Body of pancreas (tissue), 4 donors: ENCODE measurements at regions not wholly inside any gene's neighbourhood (a gene's known extent, or its start where the extent isn't known, plus 50 kb on each side); places are given as distances from the start of the nearest gene placed in this dataset.

ENCODE experiments used
- ATAC-seq: fragments of 150-250 bp; one replicate; pipeline ENCODE4 v1.9.1; 2016
- DNase-seq, 4 donors: peaks; one replicate each; pipeline ENCODE4 v3.0.0-alpha.2; 2019
- H3K27ac ChIP-seq, 4 donors: fragments of 200-600 bp; sonication (generic); 1 replicate in 3 of 4; 2 replicates in 1 of 4; pipeline versions ENCODE4 v1.5.1 to v1.6.1; 2016 to 2019; ENCODE audit warnings: mild to moderate bottlenecking in 1 of 4, mixed read lengths in 1 of 4, moderate library complexity in 1 of 4
- H3K27me3 ChIP-seq, 2 donors: fragments of 200-600 bp; sonication (generic); one replicate each; pipeline ENCODE4 v1.6.0; 2016; ENCODE audit warnings: mild to moderate bottlenecking in 1 of 2
- H3K36me3 ChIP-seq, 2 donors: fragments of 200-600 bp; sonication (generic); replicated peaks in 1 of 2; 2 replicates each; pipeline ENCODE4 v1.5.1; 2016; ENCODE audit warnings: low read depth in 2 of 2; ENCODE audit not compliant: insufficient read depth in 1 of 2
- H3K4me1 ChIP-seq: fragments of 200-600 bp; sonication (generic); one replicate; pipeline ENCODE4 v1.6.0; 2016
- H3K4me3 ChIP-seq, 2 donors: fragments of 200-600 bp; sonication (generic); 1 replicate in 1 of 2; 2 replicates in 1 of 2; pipeline ENCODE4 v1.5.1; 2016 to 2019
- H3K9me3 ChIP-seq, 3 donors: fragments of 200-600 bp; sonication (generic); 1 replicate in 2 of 3; 2 replicates in 1 of 3; pipeline ENCODE4 v1.5.1; 2016
- CTCF ChIP-seq, 7 experiments: fragments of 450-650 bp in 4 of 7; fragments of 200-600 bp in 3 of 7; sonication (generic) in 3 of 7; IDR thresholded peaks; one replicate each; pipeline ENCODE4 v1.5.1; 2016 to 2019; ENCODE audit warnings: antibody characterized with exemption in 7 of 7
- POLR2A ChIP-seq, 3 donors: fragments of 450-650 bp; IDR thresholded peaks; one replicate each; pipeline ENCODE4 v1.6.1; 2016; ENCODE audit warnings: antibody characterized with exemption in 3 of 3, mild to moderate bottlenecking in 2 of 3
- WGBS, 2 donors: methylation state at CpG; one replicate each; pipeline ENCODE4 v1.1.5; 2017; 5-methylcytosine and 5-hydroxymethylcytosine counted together
- intact Hi-C: fragments of 100-400 bp; cut with DNase I; formaldehyde crosslinking; loops from one replicate; pipeline ENCODE4 v1.15.1; 2023

- Histone ChIP-seq H3K9me3 (no peaks in the 10 kb centered on the region), H3K4me3 (no peak overlapping the region), H3K36me3 (no peaks in the 10 kb centered on the region), H3K4me1 (no peaks in the 10 kb centered on the region), H3K27me3 (no peaks in the 10 kb centered on the region), H3K27ac (no peak overlapping the region)
- intact Hi-C loops: no loop called here
- 79 to 85% methylated on average over 5 of the region's 5 CpGs for WGBS, 2 donors
- DNase-seq (no peak), ATAC-seq (no peak)
- TF ChIP-seq POLR2A (IDR thresholded peaks at IDR 0.05) (no peak), CTCF (IDR thresholded peaks at IDR 0.05) (no peak)
These were observed 175.6 kb downstream of the EN1 start for GRCh38 chr2:118671701-118672454.

GRCh38 chr2:118670838-118671237, 176.6 kb downstream of the EN1 start:
- H3K9me3 ChIP-seq: no peaks in the 10 kb centered on the region
- TF ChIP-seq CTCF (IDR thresholded peaks at IDR 0.05) (no peak), POLR2A (IDR thresholded peaks at IDR 0.05) (no peak)
- intact Hi-C loops: no loop called here
- no peaks in the 10 kb centered on the region for H3K27me3 ChIP-seq
- H3K36me3 ChIP-seq: no peaks in the 10 kb centered on the region
- no peak for ATAC-seq
- no peak overlapping the region for H3K27ac ChIP-seq
- WGBS, 2 donors: 68 to 69% methylated on average over 6 of the region's 6 CpGs
- DNase-seq: peak in 1 of 4 donors; percentile 19
- no peak overlapping the region for H3K4me3 ChIP-seq
- no peaks in the 10 kb centered on the region for H3K4me1 ChIP-seq

GRCh38 chr2:118670276-118670675, 177.2 kb downstream of the EN1 start:
- ATAC-seq: no peak
- Histone ChIP-seq H3K27ac (no peak overlapping the region), H3K36me3 (no peaks in the 10 kb centered on the region), H3K9me3 (no peaks in the 10 kb centered on the region), H3K4me3 (no peak overlapping the region), H3K27me3 (no peaks in the 10 kb centered on the region), H3K4me1 (no peaks in the 10 kb centered on the region)
- DNase-seq: no peak
- 73 to 78% methylated on average over 2 of the region's 2 CpGs for WGBS, 2 donors
- TF ChIP-seq CTCF (IDR thresholded peaks at IDR 0.05) (no peak), POLR2A (IDR thresholded peaks at IDR 0.05) (no peak)
- intact Hi-C loops: no loop called here

GRCh38 chr2:118669654-118670053, 177.8 kb downstream of the EN1 start:
- Histone ChIP-seq H3K27me3 (no peaks in the 10 kb centered on the region), H3K27ac (no peak overlapping the region), H3K4me3 (no peak overlapping the region), H3K4me1 (no peaks in the 10 kb centered on the region), H3K9me3 (no peaks in the 10 kb centered on the region), H3K36me3 (no peaks in the 10 kb centered on the region)
- ATAC-seq (no peak), DNase-seq (no peak)
- intact Hi-C loops: no loop called here
- TF ChIP-seq CTCF (IDR thresholded peaks at IDR 0.05) (no peak), POLR2A (IDR thresholded peaks at IDR 0.05) (no peak)
